GM03348 (cell line): ENCODE measurements at regions not wholly inside any gene's neighbourhood (a gene's known extent, or its start where the extent isn't known, plus 50 kb on each side); places are given as distances from the start of the nearest gene placed in this dataset.

Experiments
- DNase-seq: peaks from one replicate; pipeline ENCODE4 v3.0.0; 2012; ENCODE audit warnings: low spot score

DNA sequence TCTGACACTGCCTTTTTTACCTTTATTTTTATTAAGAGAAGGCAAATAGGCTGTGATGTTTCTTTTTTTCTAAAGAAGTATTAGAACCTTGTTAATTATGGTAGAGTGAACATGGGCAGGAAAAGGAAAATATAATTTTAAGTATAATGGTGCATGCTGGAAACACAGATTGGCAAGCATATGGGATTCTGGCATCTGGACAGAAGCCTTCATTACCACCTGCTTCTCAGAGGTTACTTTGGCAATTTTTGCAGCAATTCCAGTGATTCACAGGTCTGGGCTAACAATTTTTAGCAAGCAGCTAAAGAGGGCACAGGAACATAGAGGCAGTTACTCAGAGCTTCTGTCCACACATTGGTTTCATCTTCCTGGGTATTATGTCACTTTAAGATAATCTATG lies 258.3 kb downstream of the DIPK2A start:
- DNase-seq = no peak

GRCh38 chr3:144235489-144235888 lies 263.9 kb downstream of the DIPK2A start:
- DNase-seq = no peak

- no peak for DNase-seq
Measured at GRCh38 chr3:144237351-144237750, 265.7 kb downstream of the DIPK2A start.

- DNase-seq = no peak
Measured at GRCh38 chr3:144241404-144241803, 269.8 kb downstream of the DIPK2A start.

DNA sequence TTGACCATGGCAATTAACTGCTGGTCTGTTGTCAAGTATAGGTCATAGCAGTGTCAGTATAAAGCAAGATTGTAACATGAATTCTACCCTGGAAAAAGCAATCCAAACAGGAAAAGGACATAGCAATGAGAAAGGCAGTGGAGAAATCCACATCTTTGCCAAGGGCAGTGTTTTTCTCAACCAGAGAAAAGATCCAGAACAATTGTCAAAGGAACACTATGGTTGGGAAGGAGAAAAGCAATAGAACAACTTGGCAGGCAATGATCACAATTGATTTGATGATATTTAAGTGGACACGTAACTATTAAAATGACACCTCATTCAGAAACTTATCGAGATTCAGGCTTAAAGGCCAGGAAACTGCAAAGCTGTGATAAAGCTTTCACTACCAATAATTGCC lies 271.1 kb downstream of the DIPK2A start:
- no peak for DNase-seq

- DNase-seq = no peak
Measured at GRCh38 chr3:144244662-144245061, 273.0 kb downstream of the DIPK2A start.

GRCh38 chr3:144252896-144253295 lies 281.3 kb downstream of the DIPK2A start:
- no peak for DNase-seq

GRCh38 chr3:144257381-144257780 lies 285.8 kb downstream of the DIPK2A start:
- DNase-seq = no peak

GRCh38 chr3:144259267-144259666 lies 287.6 kb downstream of the DIPK2A start:
- DNase-seq = no peak

GRCh38 chr3:144263706-144264105 lies 292.1 kb downstream of the DIPK2A start:
- no peak for DNase-seq

DNA sequence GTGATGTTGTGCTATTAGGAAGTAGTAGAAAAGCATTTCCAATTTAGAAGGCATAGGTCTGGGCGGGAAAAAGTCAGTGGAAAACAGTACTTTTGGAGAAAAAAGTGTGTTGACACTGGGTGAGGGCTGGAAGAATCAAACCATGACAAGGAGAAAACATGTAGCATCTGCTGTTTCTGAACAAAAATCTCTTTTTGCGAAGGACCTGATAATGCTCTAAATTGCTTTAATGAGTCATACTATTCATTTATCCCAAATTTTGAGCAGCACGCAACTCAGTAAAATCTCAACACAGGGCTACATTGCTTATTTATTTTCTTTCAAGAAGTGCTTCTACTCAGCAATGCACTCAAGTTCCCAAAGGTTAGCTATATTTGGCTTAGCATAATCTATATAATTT lies 292.7 kb downstream of the DIPK2A start:
- DNase-seq = no peak

DNA sequence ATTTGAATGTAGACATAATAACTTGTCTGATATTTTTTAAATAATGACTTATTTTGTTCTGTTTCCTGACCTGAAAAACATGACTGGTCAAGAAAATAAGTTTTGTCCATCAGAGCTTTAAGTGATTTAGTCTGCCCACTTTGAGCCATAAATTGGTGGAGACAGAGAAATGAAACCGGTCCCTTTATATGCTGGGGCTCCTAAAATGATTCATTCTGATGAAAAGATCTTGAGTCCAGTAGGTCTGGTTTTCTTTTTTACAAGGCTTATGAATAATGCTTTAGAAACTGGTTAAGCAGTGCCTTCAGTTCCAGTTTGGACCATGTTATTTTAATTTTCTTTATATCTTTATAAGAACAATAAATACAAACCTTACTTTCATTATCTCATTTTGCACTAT lies 293.2 kb downstream of the DIPK2A start:
- DNase-seq = no peak

DNA sequence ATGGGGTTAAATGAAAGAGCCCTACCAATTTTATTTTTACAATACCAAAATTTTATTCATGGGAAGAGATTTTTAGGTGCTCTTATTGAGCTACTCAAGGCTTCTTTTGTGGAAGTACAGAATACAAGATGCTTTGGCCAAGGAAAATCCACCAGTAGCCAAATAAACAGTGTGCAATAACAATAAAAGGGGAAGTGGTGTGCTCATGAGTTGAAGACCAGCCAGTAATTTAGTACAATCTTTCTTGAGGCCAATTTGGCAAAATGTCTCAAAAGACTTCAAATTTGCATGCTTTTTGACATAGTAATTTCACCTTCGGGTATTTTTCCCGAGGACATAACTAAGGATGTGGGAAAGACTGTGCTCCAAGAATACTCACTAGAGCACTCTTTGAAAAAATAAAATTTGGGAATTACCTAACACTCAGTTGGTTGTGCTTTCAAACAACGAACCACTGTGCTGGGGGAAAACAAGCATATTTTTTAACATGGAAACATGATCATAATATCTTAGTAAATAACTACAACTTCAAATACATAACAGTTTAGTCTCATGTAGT lies 294.0 kb downstream of the DIPK2A start:
- no peak for DNase-seq

DNA sequence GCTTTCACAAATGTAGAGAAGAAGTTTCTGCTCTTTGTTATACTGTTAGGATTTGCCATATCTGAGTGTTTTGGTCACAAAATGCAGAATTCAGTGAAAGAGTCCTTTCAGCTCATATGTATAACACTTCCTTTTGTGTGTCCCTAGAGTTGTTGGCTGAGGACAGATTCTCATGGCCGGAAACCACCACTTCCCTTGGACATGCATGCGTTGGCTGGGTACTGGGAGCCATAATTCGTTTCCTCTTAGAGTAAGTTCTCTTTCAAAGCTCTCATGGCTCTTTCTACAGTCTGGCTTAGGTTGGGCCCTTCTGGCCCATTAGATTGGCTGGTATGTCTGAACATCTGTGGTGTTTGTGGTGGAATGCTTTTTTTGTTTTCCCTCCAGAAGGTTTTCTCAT lies 298.5 kb downstream of the DIPK2A start:
- DNase-seq = no peak

DNA sequence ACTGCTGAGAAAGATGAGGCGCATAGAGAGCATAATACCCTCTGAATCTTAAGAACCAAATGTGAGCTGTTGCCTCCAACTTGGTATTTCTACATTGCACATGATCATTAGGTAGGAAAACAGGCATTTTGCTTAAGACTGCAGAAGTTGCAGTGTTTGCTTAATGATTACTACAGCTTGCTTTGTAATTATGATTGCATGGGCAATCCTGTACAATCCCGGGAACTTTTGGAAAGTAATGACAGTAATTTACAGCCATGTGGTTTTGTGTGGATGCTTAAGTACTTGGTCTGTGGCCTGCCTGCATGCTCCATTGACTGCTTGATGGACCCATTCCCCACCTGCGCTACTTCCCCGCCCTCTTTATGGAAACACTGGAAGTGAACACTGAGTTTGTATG lies 301.1 kb downstream of the DIPK2A start:
- DNase-seq = no peak

GRCh38 chr3:144273601-144274000 lies 302.0 kb downstream of the DIPK2A start:
- no peak for DNase-seq

GRCh38 chr3:144275005-144275404 lies 303.4 kb downstream of the DIPK2A start:
- DNase-seq = no peak

DNA sequence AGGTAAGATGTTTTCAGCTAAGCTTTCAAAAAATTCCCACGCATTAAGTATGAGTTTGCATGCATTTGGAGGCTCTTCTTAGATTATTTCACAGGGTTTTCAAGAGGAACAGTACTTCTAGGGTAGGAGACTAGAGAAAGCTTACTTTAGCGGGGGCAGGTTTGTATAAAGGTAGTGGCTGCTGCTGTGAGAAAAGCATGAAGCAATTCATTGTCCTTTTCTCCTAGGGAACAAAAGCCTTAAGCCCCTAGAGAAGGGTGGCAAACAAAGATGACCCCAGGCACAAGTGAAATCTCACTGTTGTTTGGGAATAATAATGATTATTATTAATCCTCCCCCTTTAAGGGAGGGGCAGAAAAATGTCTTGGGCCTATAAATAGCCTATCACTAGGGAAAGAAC lies 310.7 kb downstream of the DIPK2A start:
- no peak for DNase-seq

- DNase-seq = no peak
Measured at GRCh38 chr3:144286235-144286910, 314.8 kb downstream of the DIPK2A start.

DNA sequence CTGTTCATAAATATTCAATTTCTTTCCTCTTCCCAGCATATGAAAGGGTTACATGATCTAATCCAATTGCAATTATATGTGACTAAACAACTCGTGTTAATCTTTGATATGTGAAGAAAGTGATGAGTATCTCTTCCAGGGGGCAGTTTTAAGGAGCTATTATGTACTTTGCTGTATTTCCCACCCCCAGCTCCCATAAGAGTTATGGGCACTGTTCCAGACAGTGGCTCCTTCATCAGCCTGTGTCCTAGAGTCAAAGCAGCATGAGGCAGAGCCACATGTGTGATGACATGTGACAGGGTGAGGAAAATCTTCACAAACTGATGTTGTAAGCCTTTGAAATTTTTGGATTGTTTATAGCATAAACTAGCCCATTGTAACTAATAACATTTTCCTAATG lies 315.4 kb downstream of the DIPK2A start:
- no peak for DNase-seq

DNA sequence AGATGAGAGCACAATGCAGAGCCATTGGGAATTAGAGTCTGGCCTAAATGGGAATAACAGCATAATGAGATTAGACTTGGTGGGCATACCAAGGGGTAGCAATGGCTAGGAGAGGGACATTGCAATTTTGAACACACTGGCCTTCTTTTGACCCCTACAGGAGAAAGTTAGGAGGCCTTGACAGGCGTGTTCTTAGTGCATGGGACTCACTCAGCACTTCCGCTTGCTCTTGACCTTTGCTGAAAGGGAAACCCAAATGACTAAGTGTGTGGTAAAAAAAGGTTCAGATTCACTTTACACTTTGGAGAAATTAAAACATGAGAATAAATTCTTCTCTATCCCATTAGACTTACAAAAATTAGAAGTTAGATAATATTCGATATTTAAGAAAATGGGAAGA lies 317.4 kb downstream of the DIPK2A start:
- DNase-seq = no peak

- no peak for DNase-seq
Measured at GRCh38 chr3:144294659-144295538, 323.3 kb downstream of the DIPK2A start.

DNA sequence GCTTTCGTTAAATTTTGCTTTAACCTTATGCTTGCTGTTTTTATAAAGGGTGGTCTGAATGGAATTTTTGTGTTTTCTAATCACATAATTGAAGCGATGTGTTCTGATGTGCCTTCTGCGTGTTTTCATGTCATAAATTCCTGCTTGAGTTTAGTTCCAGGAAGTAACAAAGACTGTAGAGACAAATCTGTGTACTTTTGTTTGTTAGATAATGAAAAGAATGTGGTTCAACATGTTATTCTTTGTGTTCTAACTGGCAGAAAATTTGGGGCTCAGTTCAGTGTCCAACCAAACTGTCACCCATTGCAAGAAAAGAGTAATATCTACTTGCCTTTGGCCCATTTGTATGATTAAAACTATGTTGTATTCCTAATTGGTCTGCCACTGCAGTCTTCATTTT lies 324.0 kb downstream of the DIPK2A start:
- no peak for DNase-seq
